Neural progenitor cell (in vitro differentiated cells): ENCODE measurements at regions not wholly inside any gene's neighbourhood (a gene's known extent, or its start where the extent isn't known, plus 50 kb on each side); places are given as distances from the start of the nearest gene placed in this dataset.

ENCODE experiments used
- DNase-seq: peaks from one replicate; pipeline ENCODE4 v3.0.0-alpha.2; 2016; ENCODE audit warnings: low spot score
- H2AFZ ChIP-seq: fragments of 200-600 bp; sonication (generic); replicated peaks from 2 replicates; pipeline ENCODE4 v1.6.1; 2016; ENCODE audit warnings: antibody characterized with exemption
- H3F3A ChIP-seq: fragments of 200-600 bp; sonication (generic); 2 replicates; pipeline ENCODE4 v1.6.1; 2016; ENCODE audit warnings: antibody characterized with exemption, low read depth
- H3K27ac ChIP-seq: fragments of 200-600 bp; sonication (generic); 2 replicates; pipeline ENCODE4 v1.5.1; 2016; ENCODE audit warnings: mild to moderate bottlenecking
- H3K27me3 ChIP-seq: fragments of 200-600 bp; sonication (generic); 2 replicates; pipeline ENCODE4 v1.6.1; 2016; ENCODE audit warnings: mild to moderate bottlenecking, moderate library complexity
- H3K36me3 ChIP-seq: fragments of 200-600 bp; sonication (generic); 2 replicates; pipeline ENCODE4 v1.5.1; 2016
- H3K4me1 ChIP-seq: fragments of 200-600 bp; sonication (generic); 2 replicates; pipeline ENCODE4 v1.6.1; 2016; ENCODE audit warnings: mixed run types
- H3K4me2 ChIP-seq: fragments of 200-600 bp; sonication (generic); 2 replicates; pipeline ENCODE4 v1.6.1; 2016
- H3K4me3 ChIP-seq: fragments of 200-600 bp; sonication (generic); 2 replicates; pipeline ENCODE4 v1.5.1; 2016
- H3K79me2 ChIP-seq: fragments of 200-600 bp; sonication (generic); 2 replicates; pipeline ENCODE4 v1.6.1; 2016; ENCODE audit warnings: low read depth
- H3K9ac ChIP-seq: fragments of 200-600 bp; sonication (generic); 2 replicates; pipeline ENCODE4 v1.6.1; 2016
- H3K9me3 ChIP-seq: fragments of 200-600 bp; sonication (generic); 2 replicates; pipeline ENCODE4 v1.5.1; 2016; ENCODE audit warnings: low read depth
- H4K20me1 ChIP-seq: fragments of 200-600 bp; sonication (generic); 2 replicates; pipeline ENCODE4 v1.6.1; 2016; ENCODE audit warnings: low read depth
- H3K27ac Mint-ChIP-seq: 3 replicates; pipeline ENCODE4 v1.8.0; 2021; ENCODE audit warnings: mixed read lengths
- H3K27me3 Mint-ChIP-seq: 2 replicates; pipeline ENCODE4 v1.8.0; 2022; ENCODE audit warnings: low read depth, mild to moderate bottlenecking, inconsistent platforms, moderate library complexity, mixed read lengths; ENCODE audit not compliant: insufficient read depth
- H3K36me3 Mint-ChIP-seq: 3 replicates; pipeline ENCODE4 v1.8.0; 2021; ENCODE audit warnings: mixed read lengths
- H3K4me1 Mint-ChIP-seq: 3 replicates; pipeline ENCODE4 v1.8.0; 2021; ENCODE audit warnings: mixed read lengths
- H3K4me3 Mint-ChIP-seq: 3 replicates; pipeline ENCODE4 v1.8.0; 2021; ENCODE audit warnings: mild to moderate bottlenecking, moderate library complexity, mixed read lengths
- H3K9me3 Mint-ChIP-seq: 3 replicates; pipeline ENCODE4 v1.8.0; 2020; ENCODE audit warnings: mixed read lengths
- EZH2 ChIP-seq: fragments of 200-600 bp; sonication (generic); IDR thresholded peaks from 2 replicates; pipeline ENCODE4 v1.6.1; 2017; ENCODE audit warnings: antibody characterized with exemption, mild to moderate bottlenecking, moderate library complexity
- EZH2phosphoT487 ChIP-seq: fragments of 200-600 bp; sonication (generic); IDR thresholded peaks from 2 replicates; pipeline ENCODE4 v1.6.1; 2017; ENCODE audit warnings: antibody characterized with exemption
- TF ChIP-seq, protein P1 (sequence below): fragments of 200-600 bp; sonication (generic); IDR thresholded peaks from 2 replicates; pipeline ENCODE4 v1.5.1; 2017; ENCODE audit warnings: antibody characterized with exemption, mild to moderate bottlenecking

DNA sequence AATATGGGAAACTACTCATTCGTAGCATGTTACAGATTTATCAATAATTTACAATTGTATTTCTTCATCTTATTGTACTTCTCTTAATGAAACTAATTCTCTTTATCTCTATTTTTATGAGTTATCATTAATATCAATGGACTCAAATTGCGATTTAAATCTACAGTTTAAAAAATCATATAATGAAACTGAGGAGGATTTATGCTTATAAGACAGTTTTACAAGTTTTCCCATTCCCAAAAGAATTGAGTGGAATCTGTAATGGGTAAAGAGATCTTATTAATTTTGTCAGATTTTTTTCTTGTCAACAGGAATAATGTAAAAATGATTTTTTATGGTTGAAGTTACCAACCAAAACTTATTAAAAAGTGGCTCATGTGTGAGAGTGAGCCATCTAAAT, 468.0 kb downstream of the METTL4 start:
- no peaks in the 10 kb centered on the region for H3K9me3 ChIP-seq
- no peak overlapping the region for H3K27ac ChIP-seq
- no peaks in the 10 kb centered on the region for H4K20me1 ChIP-seq
- no peaks in the 10 kb centered on the region for H3K36me3 Mint-ChIP-seq
- no peak overlapping the region for H2AFZ ChIP-seq
- no peaks in the 10 kb centered on the region for H3K36me3 ChIP-seq
- H3K27ac Mint-ChIP-seq, result no peak overlapping the region
- no peak overlapping the region for H3K4me3 ChIP-seq
- no peaks in the 10 kb centered on the region for H3K4me1 Mint-ChIP-seq
- no peaks in the 10 kb centered on the region for H3K27me3 ChIP-seq
- no peaks in the 10 kb centered on the region for H3K79me2 ChIP-seq
- TF ChIP-seq, protein P1, sequence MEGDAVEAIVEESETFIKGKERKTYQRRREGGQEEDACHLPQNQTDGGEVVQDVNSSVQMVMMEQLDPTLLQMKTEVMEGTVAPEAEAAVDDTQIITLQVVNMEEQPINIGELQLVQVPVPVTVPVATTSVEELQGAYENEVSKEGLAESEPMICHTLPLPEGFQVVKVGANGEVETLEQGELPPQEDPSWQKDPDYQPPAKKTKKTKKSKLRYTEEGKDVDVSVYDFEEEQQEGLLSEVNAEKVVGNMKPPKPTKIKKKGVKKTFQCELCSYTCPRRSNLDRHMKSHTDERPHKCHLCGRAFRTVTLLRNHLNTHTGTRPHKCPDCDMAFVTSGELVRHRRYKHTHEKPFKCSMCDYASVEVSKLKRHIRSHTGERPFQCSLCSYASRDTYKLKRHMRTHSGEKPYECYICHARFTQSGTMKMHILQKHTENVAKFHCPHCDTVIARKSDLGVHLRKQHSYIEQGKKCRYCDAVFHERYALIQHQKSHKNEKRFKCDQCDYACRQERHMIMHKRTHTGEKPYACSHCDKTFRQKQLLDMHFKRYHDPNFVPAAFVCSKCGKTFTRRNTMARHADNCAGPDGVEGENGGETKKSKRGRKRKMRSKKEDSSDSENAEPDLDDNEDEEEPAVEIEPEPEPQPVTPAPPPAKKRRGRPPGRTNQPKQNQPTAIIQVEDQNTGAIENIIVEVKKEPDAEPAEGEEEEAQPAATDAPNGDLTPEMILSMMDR, result no peak
- TF ChIP-seq EZH2 (no peak), EZH2phosphoT487 (no peak)
- H3F3A ChIP-seq, result no peaks in the 10 kb centered on the region
- H3K27me3 Mint-ChIP-seq, result no peaks in the 10 kb centered on the region
- H3K4me2 ChIP-seq, result no peak overlapping the region
- no peaks in the 10 kb centered on the region for H3K9me3 Mint-ChIP-seq
- H3K4me1 ChIP-seq, result no peaks in the 10 kb centered on the region
- DNase-seq, result no peak
- H3K9ac ChIP-seq, result no peak overlapping the region
- H3K4me3 Mint-ChIP-seq, result no peak overlapping the region

DNA sequence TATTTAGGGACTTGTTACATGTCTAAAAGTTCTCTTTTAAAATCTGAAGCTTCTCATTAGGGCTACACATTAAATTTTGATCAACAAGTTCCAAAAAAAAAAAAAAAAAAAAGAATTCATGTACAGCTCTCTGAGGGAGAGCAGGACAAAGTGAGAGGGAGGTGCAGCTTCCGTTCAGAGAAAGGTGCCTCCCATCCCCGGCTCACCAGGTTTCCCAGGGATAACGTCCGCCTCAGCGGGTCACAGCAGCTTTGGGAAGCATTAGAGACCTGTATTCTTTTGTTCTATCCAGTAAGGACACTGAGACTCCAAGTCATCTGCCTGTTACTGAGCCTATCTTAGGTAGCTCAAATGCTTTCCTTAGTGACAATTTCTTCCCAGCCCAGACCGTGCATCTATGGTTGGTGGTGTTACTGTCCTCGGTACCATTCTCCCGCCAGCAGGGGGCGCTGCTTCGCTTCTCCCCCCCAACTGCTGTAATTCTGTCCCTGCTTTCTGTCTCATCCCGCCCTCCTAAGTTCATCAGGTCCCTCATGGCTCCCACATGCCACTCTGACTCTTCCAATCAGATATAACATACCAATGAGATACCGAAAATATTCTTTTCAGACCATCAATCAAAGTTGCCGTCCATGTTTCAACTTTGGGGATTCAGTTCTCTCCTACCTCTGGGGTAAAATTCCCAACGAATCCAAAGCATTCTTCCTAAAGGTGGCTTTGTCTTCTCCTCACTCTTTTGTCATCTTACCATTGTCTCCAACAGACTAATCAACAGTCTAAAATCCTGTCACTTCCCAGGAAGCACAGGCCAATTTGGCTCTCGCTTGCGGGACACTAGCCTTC, 466.5 kb downstream of the METTL4 start:
- Histone ChIP-seq H3K27me3 (no peaks in the 10 kb centered on the region), H2AFZ (peak overlapping the region; percentile 36), H3K9me3 (no peaks in the 10 kb centered on the region), H3K79me2 (no peaks in the 10 kb centered on the region), H3K9ac (no peak overlapping the region), H4K20me1 (no peaks in the 10 kb centered on the region), H3F3A (no peaks in the 10 kb centered on the region), H3K27ac (no peak overlapping the region), H3K36me3 (no peaks in the 10 kb centered on the region), H3K4me3 (no peak overlapping the region), H3K4me1 (no peaks in the 10 kb centered on the region), H3K4me2 (no peak overlapping the region)
- Mint-ChIP-seq H3K4me3 (peak overlapping the region; percentile 3), H3K27me3 (no peaks in the 10 kb centered on the region), H3K4me1 (no peaks in the 10 kb centered on the region), H3K27ac (no peak overlapping the region), H3K36me3 (no peaks in the 10 kb centered on the region), H3K9me3 (no peaks in the 10 kb centered on the region)
- peak; percentile 61 for DNase-seq
- no peak for TF ChIP-seq EZH2phosphoT487
- TF ChIP-seq, protein P1, result peak; percentile 92

- Histone ChIP-seq H3K9ac (no peak overlapping the region), H3K27me3 (no peaks in the 10 kb centered on the region), H3K4me2 (no peak overlapping the region), H4K20me1 (no peaks in the 10 kb centered on the region), H3K4me1 (no peaks in the 10 kb centered on the region), H3K4me3 (no peak overlapping the region), H3K79me2 (no peaks in the 10 kb centered on the region), H2AFZ (no peak overlapping the region), H3K36me3 (no peaks in the 10 kb centered on the region), H3F3A (no peaks in the 10 kb centered on the region), H3K27ac (no peak overlapping the region), H3K9me3 (no peaks in the 10 kb centered on the region)
- Mint-ChIP-seq H3K36me3 (no peaks in the 10 kb centered on the region), H3K4me3 (no peak overlapping the region), H3K27ac (no peak overlapping the region), H3K4me1 (no peaks in the 10 kb centered on the region), H3K27me3 (no peaks in the 10 kb centered on the region), H3K9me3 (no peaks in the 10 kb centered on the region)
- DNase-seq, result no peak
- TF ChIP-seq EZH2phosphoT487, result no peak
- TF ChIP-seq, protein P1, result no peak
- TF ChIP-seq EZH2, result no peak
These were observed 462.7 kb downstream of the METTL4 start for GRCh38 chr18:2108591-2108990.
